HEK293T (cell line): ENCODE measurements at regions not wholly inside any gene's neighbourhood (a gene's known extent, or its start where the extent isn't known, plus 50 kb on each side); places are given as distances from the start of the nearest gene placed in this dataset.

Experiments
- CTCF ChIA-PET: fragments of 350-600 bp; formaldehyde crosslinking; extraction: SDS; loops from one replicate; lab custom pipeline; 2021; ENCODE audit warnings: antibody characterized with exemption, inconsistent platforms; lab: Yijun Ruan, JAX
- POLR2A ChIA-PET: fragments of 350-600 bp; formaldehyde crosslinking; extraction: SDS; loops from one replicate; lab custom pipeline; 2020; ENCODE audit warnings: antibody characterized with exemption, inconsistent platforms; lab: Yijun Ruan, JAX
- DNase-seq: peaks from one replicate; pipeline ENCODE4 v3.0.0; 2012; ENCODE audit warnings: mixed read lengths; ENCODE audit errors: extremely low spot score
- ARNT ChIP-seq: fragments of 450-650 bp; IDR thresholded peaks from 2 replicates; pipeline ENCODE4 v1.6.1; 2017; ENCODE audit warnings: mild to moderate bottlenecking
- BHLHE40 ChIP-seq: fragments of 450-650 bp; IDR thresholded peaks from 2 replicates; pipeline ENCODE4 v1.6.1; 2016; ENCODE audit warnings: mild to moderate bottlenecking, moderate library complexity, borderline replicate concordance
- CTBP1 ChIP-seq: fragments of 450-650 bp; IDR thresholded peaks from 2 replicates; pipeline ENCODE4 v1.6.1; 2016; ENCODE audit warnings: borderline replicate concordance
- ELF4 ChIP-seq: fragments of 450-650 bp; IDR thresholded peaks from 2 replicates; pipeline ENCODE4 v1.6.1; 2017; ENCODE audit warnings: antibody characterized with exemption
- FOXA1 ChIP-seq: fragments of 450-650 bp; IDR thresholded peaks from 2 replicates; pipeline ENCODE4 v1.6.1; 2016; ENCODE audit warnings: mild to moderate bottlenecking
- FOXK2 ChIP-seq: fragments of 450-650 bp; IDR thresholded peaks from 2 replicates; pipeline ENCODE4 v1.6.1; 2016; ENCODE audit warnings: mild to moderate bottlenecking
- FOXM1 ChIP-seq: fragments of 450-650 bp; IDR thresholded peaks from 2 replicates; pipeline ENCODE4 v1.6.1; 2017; ENCODE audit warnings: mild to moderate bottlenecking, borderline replicate concordance
- HDGF ChIP-seq: fragments of 450-650 bp; IDR thresholded peaks from 2 replicates; pipeline ENCODE4 v1.6.1; 2017; ENCODE audit warnings: antibody characterized with exemption, borderline replicate concordance
- L3MBTL2 ChIP-seq: fragments of 450-650 bp; conservative IDR thresholded peaks from 2 replicates; pipeline ENCODE4 v1.6.1; 2016; ENCODE audit warnings: mild to moderate bottlenecking
- LEF1 ChIP-seq: fragments of 450-650 bp; IDR thresholded peaks from 2 replicates; pipeline ENCODE4 v1.6.1; 2017; ENCODE audit warnings: mild to moderate bottlenecking, borderline replicate concordance
- NFRKB ChIP-seq: fragments of 450-650 bp; IDR thresholded peaks from 2 replicates; pipeline ENCODE4 v1.6.1; 2016; ENCODE audit warnings: mild to moderate bottlenecking, moderate library complexity
- SP1 ChIP-seq: fragments of 450-650 bp; IDR thresholded peaks from 2 replicates; pipeline ENCODE4 v1.6.1; 2017
- SUZ12 ChIP-seq: fragments of 450-650 bp; IDR thresholded peaks from 2 replicates; pipeline ENCODE4 v1.6.1; 2016; ENCODE audit warnings: mild to moderate bottlenecking
- TARDBP ChIP-seq: fragments of 450-650 bp; IDR thresholded peaks from 2 replicates; pipeline ENCODE4 v1.6.1; 2016
- ZNF384 ChIP-seq: fragments of 450-650 bp; IDR thresholded peaks from 2 replicates; pipeline ENCODE4 v1.6.1; 2016
- TF ChIP-seq, protein P1 (sequence below): fragments of 450-650 bp; IDR thresholded peaks from 2 replicates; pipeline ENCODE4 v1.6.1; 2016

DNA sequence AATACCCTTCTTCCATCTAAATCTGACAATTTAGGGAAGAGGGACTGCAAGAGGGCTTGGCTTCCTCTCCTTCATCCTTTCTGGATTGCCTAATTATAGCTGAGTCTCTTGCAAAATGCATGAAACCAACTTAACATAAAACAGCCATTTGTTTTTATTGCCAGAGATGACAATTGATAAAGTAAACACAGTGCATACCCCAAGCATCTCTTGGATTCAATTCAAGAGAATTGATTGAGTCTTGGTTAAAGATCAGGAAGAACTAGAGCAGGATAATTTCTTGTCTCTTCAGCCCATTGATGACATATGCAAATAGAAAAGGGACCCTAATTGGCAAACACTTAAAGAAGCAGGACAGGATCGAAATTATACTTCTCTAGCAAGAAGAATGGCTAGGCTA, 617.1 kb upstream of the PTBP2 start:
- no peak for DNase-seq
- ChIA-PET CTCF (interaction anchor here (0.5 kb wide), 1 partner anchor 106 kb away, joined by 3 read pairs; no protein-coding TSS in a partner anchor), POLR2A (no interaction called here)
- TF ChIP-seq CTBP1 (no peak), ARNT (no peak), SUZ12 (no peak), FOXA1 (no peak), ELF4 (no peak), ZNF384 (no peak), SP1 (no peak), FOXK2 (no peak), FOXM1 (no peak), TARDBP (no peak), L3MBTL2 (no peak), HDGF (no peak)
- TF ChIP-seq, protein P1, sequence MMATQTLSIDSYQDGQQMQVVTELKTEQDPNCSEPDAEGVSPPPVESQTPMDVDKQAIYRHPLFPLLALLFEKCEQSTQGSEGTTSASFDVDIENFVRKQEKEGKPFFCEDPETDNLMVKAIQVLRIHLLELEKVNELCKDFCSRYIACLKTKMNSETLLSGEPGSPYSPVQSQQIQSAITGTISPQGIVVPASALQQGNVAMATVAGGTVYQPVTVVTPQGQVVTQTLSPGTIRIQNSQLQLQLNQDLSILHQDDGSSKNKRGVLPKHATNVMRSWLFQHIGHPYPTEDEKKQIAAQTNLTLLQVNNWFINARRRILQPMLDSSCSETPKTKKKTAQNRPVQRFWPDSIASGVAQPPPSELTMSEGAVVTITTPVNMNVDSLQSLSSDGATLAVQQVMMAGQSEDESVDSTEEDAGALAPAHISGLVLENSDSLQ: no peak

DNA sequence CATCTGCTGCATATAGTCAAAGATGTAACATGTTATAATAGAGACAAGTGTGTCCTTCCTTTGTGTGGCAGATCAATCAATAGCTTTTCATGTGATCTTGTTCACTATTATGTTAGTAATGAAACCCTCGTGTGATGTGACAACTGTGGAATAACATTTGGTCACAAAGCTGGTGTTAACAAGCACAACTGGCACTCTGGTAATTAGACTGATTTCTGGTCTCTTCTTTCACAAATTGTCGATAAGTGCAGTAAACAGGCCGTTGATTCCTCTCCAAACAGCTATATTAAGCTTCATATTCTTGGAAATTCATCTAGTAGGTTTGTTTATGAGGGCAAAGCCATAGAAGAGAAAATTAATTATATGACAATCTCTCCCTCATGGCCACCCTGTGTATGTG, 616.7 kb upstream of the PTBP2 start:
- POLR2A ChIA-PET: no interaction called here
- CTCF ChIA-PET: interaction anchor here (0.5 to 0.6 kb wide), 2 partner anchors 52 to 106 kb away, joined by 3 to 4 read pairs; no protein-coding TSS in a partner anchor
- DNase-seq: no peak
- TF ChIP-seq ELF4: no peak
- no peak for TF ChIP-seq TARDBP
- TF ChIP-seq ARNT: no peak
- no peak for TF ChIP-seq BHLHE40
- no peak for TF ChIP-seq FOXA1
- TF ChIP-seq FOXM1: no peak
- no peak for TF ChIP-seq SUZ12
- TF ChIP-seq, protein P1: no peak
- TF ChIP-seq ZNF384: no peak
- TF ChIP-seq HDGF: no peak
- no peak for TF ChIP-seq FOXK2
- TF ChIP-seq NFRKB: no peak
- no peak for TF ChIP-seq LEF1
- TF ChIP-seq CTBP1: no peak
- TF ChIP-seq L3MBTL2: no peak
- TF ChIP-seq SP1: no peak

DNA sequence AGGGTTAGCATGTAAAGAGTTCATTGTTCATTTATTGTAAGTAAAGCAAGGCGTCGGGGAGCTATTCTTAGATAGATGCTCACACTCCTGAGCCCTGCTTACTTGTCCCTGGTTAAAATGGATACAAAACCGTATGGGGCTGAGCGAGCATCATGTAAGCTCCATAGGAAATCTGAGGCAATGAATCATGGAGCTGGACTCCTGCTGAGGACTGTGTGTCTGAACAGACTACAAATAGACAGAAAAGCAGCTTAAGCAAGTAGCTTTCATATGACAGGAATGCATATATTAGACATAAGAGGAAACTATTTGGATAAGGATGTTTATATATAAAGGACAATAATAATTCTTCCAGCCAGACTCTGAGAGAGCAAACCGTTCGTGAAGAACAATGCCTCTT, 604.9 kb upstream of the PTBP2 start:
- POLR2A ChIA-PET: no interaction called here
- no peak for DNase-seq
- TF ChIP-seq NFRKB (no peak), TARDBP (no peak), FOXK2 (no peak), ARNT (no peak), FOXA1 (no peak), SP1 (no peak), HDGF (no peak), LEF1 (no peak), CTBP1 (no peak), ZNF384 (no peak), L3MBTL2 (no peak), SUZ12 (no peak), FOXM1 (no peak), BHLHE40 (no peak), ELF4 (no peak)
- TF ChIP-seq, protein P1: no peak
- CTCF ChIA-PET: no interaction called here

DNA sequence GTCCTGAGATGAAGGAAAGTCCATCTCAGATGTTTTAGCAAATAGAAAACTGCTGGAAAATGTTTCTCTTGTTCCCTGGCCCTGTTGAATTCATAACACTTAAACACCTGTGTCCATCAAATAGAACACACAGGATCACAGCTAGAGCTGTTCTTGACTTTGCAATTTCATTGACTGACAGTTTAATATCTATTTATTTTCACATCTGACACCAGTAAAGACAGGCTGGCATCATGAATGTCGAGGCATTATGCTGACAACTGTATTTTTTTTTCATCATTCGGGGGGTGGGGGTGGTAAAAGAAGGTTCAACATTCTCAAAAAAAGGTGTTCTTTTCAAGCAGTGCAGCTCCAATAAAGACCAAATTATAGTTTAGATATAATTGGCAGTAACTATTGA, 591.2 kb upstream of the PTBP2 start:
- POLR2A ChIA-PET: no interaction called here
- TF ChIP-seq SUZ12: no peak
- no peak for TF ChIP-seq NFRKB
- TF ChIP-seq, protein P1: peak; percentile 24; the same call in 1 of the 2 replicates
- TF ChIP-seq FOXA1: no peak
- TF ChIP-seq LEF1: no peak
- no peak for TF ChIP-seq ARNT
- TF ChIP-seq HDGF: no peak
- CTCF ChIA-PET: no interaction called here
- no peak for DNase-seq

DNA sequence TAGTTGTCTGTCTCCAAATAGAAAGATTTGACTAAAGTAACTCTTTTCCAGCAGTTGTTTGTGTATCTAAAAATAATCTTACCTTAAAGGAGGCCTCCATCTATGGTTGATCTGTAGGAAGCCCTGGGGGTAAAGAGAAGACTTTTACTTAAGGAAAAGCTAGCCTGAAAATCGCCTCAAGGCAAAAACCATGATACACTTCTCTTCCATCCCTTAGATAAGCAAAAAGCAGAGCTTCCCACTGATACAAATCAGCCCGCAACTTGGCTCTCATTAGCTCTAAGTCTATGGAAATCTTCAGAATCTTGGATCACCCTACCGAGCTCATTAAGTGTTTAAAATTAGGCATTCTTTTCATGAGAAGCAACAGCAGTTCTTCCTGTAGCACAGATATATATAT, 576.9 kb upstream of the PTBP2 start:
- no peak for DNase-seq
- CTCF ChIA-PET: interaction anchor here (0.7 kb wide), 1 partner anchor 219 kb away, joined by 3 read pairs; no protein-coding TSS in a partner anchor
- no peak for TF ChIP-seq BHLHE40
- no peak for TF ChIP-seq CTBP1
- no peak for TF ChIP-seq FOXM1
- TF ChIP-seq L3MBTL2: no peak
- TF ChIP-seq SP1: no peak
- no peak for TF ChIP-seq TARDBP
- no peak for TF ChIP-seq FOXA1
- no peak for TF ChIP-seq LEF1
- no peak for TF ChIP-seq NFRKB
- TF ChIP-seq FOXK2: no peak
- TF ChIP-seq ARNT: no peak
- no peak for TF ChIP-seq HDGF
- TF ChIP-seq, protein P1: no peak
- TF ChIP-seq ZNF384: no peak
- POLR2A ChIA-PET: no interaction called here
